ENCODE measurements at regions not wholly inside any gene's neighbourhood (a gene's known extent, or its start where the extent isn't known, plus 50 kb on each side); places are given as distances from the start of the nearest gene placed in this dataset.

DNA sequence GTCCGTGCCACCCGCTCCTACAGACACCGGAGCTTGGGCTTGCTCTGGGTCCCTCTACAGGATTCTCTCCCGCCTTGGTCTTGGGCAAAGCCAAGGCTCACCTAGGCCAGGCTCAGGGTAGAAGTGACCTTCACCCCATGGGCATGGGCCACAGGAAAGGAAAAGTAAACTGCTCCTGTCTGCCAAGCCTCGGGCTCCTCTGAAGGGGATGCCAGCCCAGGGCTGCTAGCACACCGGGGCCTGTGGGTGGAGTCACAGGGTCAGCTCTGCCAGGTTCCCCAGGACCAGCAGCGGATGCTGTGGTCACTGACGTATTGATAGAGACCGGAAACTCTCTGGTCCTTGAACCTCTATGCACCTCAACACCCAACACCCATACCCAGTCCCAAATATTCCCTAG, 222.7 kb upstream of the MGMT start (continued):
- TF ChIP-seq, protein P1, sequence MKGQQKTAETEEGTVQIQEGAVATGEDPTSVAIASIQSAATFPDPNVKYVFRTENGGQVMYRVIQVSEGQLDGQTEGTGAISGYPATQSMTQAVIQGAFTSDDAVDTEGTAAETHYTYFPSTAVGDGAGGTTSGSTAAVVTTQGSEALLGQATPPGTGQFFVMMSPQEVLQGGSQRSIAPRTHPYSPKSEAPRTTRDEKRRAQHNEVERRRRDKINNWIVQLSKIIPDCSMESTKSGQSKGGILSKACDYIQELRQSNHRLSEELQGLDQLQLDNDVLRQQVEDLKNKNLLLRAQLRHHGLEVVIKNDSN (IDR thresholded peaks at IDR 0.05; ENCODE audit: borderline replicate concordance, low read depth) = no peak
- no peak for TF ChIP-seq EZH2phosphoT487 (IDR thresholded peaks at IDR 0.05; ENCODE audit: borderline replicate concordance, low read depth)
- no peak for TF ChIP-seq POLR2AphosphoS5 (IDR thresholded peaks at IDR 0.05; ENCODE audit: low read depth, low read length)
- TF ChIP-seq ELF1 (IDR thresholded peaks at IDR 0.05) = no peak
- TF ChIP-seq, protein P2, sequence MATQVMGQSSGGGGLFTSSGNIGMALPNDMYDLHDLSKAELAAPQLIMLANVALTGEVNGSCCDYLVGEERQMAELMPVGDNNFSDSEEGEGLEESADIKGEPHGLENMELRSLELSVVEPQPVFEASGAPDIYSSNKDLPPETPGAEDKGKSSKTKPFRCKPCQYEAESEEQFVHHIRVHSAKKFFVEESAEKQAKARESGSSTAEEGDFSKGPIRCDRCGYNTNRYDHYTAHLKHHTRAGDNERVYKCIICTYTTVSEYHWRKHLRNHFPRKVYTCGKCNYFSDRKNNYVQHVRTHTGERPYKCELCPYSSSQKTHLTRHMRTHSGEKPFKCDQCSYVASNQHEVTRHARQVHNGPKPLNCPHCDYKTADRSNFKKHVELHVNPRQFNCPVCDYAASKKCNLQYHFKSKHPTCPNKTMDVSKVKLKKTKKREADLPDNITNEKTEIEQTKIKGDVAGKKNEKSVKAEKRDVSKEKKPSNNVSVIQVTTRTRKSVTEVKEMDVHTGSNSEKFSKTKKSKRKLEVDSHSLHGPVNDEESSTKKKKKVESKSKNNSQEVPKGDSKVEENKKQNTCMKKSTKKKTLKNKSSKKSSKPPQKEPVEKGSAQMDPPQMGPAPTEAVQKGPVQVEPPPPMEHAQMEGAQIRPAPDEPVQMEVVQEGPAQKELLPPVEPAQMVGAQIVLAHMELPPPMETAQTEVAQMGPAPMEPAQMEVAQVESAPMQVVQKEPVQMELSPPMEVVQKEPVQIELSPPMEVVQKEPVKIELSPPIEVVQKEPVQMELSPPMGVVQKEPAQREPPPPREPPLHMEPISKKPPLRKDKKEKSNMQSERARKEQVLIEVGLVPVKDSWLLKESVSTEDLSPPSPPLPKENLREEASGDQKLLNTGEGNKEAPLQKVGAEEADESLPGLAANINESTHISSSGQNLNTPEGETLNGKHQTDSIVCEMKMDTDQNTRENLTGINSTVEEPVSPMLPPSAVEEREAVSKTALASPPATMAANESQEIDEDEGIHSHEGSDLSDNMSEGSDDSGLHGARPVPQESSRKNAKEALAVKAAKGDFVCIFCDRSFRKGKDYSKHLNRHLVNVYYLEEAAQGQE (IDR thresholded peaks at IDR 0.05; ENCODE audit: low read depth, low read length) = no peak
- TF ChIP-seq RFX5 (IDR thresholded peaks at IDR 0.05; ENCODE audit: low read length) = no peak
- TF ChIP-seq, protein P3, sequence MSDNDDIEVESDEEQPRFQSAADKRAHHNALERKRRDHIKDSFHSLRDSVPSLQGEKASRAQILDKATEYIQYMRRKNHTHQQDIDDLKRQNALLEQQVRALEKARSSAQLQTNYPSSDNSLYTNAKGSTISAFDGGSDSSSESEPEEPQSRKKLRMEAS (IDR thresholded peaks at IDR 0.05; ENCODE audit: low read depth) = no peak
- TF ChIP-seq RAD21 (IDR thresholded peaks at IDR 0.05; ENCODE audit: low read length) = no peak

DNA sequence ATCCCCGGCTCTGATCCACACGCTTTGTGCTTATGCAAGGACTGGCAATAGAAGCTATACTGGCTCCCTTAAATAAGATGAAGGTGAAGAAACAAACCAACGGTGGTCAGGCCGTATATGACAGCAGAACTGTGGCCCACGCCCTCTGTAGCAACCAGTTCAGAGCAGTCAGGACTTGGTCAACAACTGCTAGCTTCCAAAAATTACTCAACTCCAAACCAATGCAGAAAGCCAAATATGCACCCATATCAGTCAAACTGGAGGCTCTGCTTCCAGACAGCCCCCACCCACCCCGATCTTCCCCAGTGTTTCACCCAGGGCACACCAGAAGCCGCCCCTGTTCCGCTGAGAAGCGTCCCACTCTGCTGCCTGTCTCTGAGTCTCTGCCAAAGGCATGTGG, 222.3 kb upstream of the MGMT start:
- Histone ChIP-seq H3K9me2 (no peaks in the 10 kb centered on the region), H3K36me3 (replicated peaks in 1 of 2; ENCODE audit: control insufficient read depth in 1 of 2, insufficient read depth in 2 of 2, low read length in 1 of 2) (no peaks in the 10 kb centered on the region), H3K4me3 (ENCODE audit: low read depth in 2 of 2, low read length in 1 of 2) (no peak overlapping the region), H3K9ac (no peak overlapping the region), H3K4me2 (no peak overlapping the region), H3K79me2 (ENCODE audit: insufficient read depth) (no peaks in the 10 kb centered on the region), H3F3A (replicated peaks; ENCODE audit: insufficient read depth) (no peaks in the 10 kb centered on the region), H4K20me1 (ENCODE audit: insufficient read depth) (no peaks in the 10 kb centered on the region), H3K4me1 (ENCODE audit: control insufficient read depth in 1 of 2, insufficient read depth in 2 of 2, low read depth in 1 of 2, low read length in 1 of 2) (no peaks in the 10 kb centered on the region), H3K9me3 (no peaks in the 10 kb centered on the region), H3K27me3 (ENCODE audit: insufficient read depth) (no peaks in the 10 kb centered on the region), H3K27ac (ENCODE audit: low read depth in 2 of 2, low read length in 1 of 2) (no peak overlapping the region), H2AFZ (ENCODE audit: low read depth) (no peak overlapping the region)
- no peak for DNase-seq
- ChIA-PET POLR2A (no interaction called here), CTCF (no interaction called here)
- TF ChIP-seq TAF1 (IDR thresholded peaks at IDR 0.05; ENCODE audit: borderline replicate concordance, low read depth, low read length) (no peak), RAD21 (IDR thresholded peaks at IDR 0.05; ENCODE audit: low read length) (no peak), MEF2A (IDR thresholded peaks at IDR 0.05; ENCODE audit: borderline replicate concordance, low read depth) (no peak), FOXJ3 (CRISPR knock-in tag; IDR thresholded peaks at IDR 0.05) (no peak), TCF12 (IDR thresholded peaks at IDR 0.05) (no peak), SIN3A (IDR thresholded peaks at IDR 0.05; ENCODE audit: borderline replicate concordance, low read depth, low read length) (no peak), RCOR1 (IDR thresholded peaks at IDR 0.05; ENCODE audit: low read length) (no peak)
- TF ChIP-seq, protein P4, sequence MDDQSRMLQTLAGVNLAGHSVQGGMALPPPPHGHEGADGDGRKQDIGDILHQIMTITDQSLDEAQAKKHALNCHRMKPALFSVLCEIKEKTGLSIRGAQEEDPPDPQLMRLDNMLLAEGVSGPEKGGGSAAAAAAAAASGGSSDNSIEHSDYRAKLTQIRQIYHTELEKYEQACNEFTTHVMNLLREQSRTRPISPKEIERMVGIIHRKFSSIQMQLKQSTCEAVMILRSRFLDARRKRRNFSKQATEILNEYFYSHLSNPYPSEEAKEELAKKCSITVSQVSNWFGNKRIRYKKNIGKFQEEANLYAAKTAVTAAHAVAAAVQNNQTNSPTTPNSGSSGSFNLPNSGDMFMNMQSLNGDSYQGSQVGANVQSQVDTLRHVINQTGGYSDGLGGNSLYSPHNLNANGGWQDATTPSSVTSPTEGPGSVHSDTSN (IDR thresholded peaks at IDR 0.05) = no peak
- TF ChIP-seq, protein P5, sequence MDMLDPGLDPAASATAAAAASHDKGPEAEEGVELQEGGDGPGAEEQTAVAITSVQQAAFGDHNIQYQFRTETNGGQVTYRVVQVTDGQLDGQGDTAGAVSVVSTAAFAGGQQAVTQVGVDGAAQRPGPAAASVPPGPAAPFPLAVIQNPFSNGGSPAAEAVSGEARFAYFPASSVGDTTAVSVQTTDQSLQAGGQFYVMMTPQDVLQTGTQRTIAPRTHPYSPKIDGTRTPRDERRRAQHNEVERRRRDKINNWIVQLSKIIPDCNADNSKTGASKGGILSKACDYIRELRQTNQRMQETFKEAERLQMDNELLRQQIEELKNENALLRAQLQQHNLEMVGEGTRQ (IDR thresholded peaks at IDR 0.05; ENCODE audit: borderline replicate concordance, low read depth, low read length) = no peak
- 28% methylated on average over 9 of the region's 9 CpGs for WGBS (ENCODE audit: low lambda C conversion rate)
